ENCODE measurements at regions not wholly inside any gene's neighbourhood (a gene's known extent, or its start where the extent isn't known, plus 50 kb on each side); places are given as distances from the start of the nearest gene placed in this dataset.

DNA sequence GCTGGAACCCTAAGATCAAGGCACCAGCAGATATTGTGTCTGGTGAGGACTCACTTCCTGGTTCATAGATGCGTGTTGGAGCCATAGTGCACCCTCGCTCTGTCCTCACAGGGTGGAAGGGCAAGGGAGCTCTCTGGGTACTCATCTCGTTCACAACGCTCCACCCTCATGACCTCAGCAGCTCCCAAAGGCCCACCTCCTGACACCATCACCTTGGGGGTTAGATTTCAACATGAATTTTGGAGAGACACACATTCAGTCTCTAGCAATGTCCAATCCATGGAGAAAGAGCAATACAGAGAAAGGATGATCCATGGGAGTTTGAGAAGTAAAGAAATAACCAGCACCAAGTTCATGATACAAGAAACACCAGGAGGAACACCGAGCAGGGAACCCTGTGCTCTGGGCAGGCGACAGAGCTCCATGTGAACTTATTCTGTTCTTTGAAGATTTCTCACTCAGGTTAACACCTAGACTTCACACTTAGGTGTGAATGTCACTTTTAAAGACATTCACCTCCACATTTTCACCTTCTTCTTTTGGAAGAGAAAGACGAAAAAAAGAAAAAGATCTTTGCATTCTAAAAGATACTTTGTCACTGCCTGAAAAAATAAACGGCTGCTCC lies 171.8 kb upstream of the FAM9B start:
- no peaks in the 10 kb centered on the region for H3K9me3 ChIP-seq
- H3K36me3 ChIP-seq: no peaks in the 10 kb centered on the region
- WGBS: 80% methylated on average over 8 of the region's 8 CpGs
- no peaks in the 10 kb centered on the region for H3K27me3 ChIP-seq (replicated peaks; ENCODE audit: insufficient read depth)
- H3K4me1 ChIP-seq (replicated peaks): no peaks in the 10 kb centered on the region
- H3K4me3 ChIP-seq: no peak overlapping the region
- TF ChIP-seq POLR2A (IDR thresholded peaks at IDR 0.05) (no peak), POLR2AphosphoS5 (IDR thresholded peaks at IDR 0.05) (no peak), CTCF (IDR thresholded peaks at IDR 0.05) (no peak)
- no peak overlapping the region for H3K27ac ChIP-seq
- intact Hi-C loops (cut with DNase I): loop anchor here (10.0 kb wide), 1 partner anchor 121 kb away; no protein-coding TSS in a partner anchor
- DNase-seq (ENCODE audit: low spot score): no peak

GRCh38 chrX:9207142-9207541 lies 173.2 kb upstream of the FAM9B start:
- Histone ChIP-seq H3K9me3 (no peaks in the 10 kb centered on the region), H3K4me3 (no peak overlapping the region), H3K36me3 (no peaks in the 10 kb centered on the region), H3K27me3 (replicated peaks; ENCODE audit: insufficient read depth) (no peaks in the 10 kb centered on the region), H3K27ac (no peak overlapping the region), H3K4me1 (replicated peaks) (no peaks in the 10 kb centered on the region)
- 16% methylated on average over 12 of the region's 12 CpGs for WGBS
- intact Hi-C loops (cut with DNase I): loop anchor here (10.0 kb wide), 1 partner anchor 122 kb away; no protein-coding TSS in a partner anchor
- TF ChIP-seq POLR2AphosphoS5 (IDR thresholded peaks at IDR 0.05) (no peak), CTCF (IDR thresholded peaks at IDR 0.05) (no peak), POLR2A (IDR thresholded peaks at IDR 0.05) (no peak)
- no peak for DNase-seq (ENCODE audit: low spot score)

- no peak overlapping the region for H3K4me3 ChIP-seq
- TF ChIP-seq POLR2AphosphoS5 (IDR thresholded peaks at IDR 0.05): no peak
- TF ChIP-seq POLR2A (IDR thresholded peaks at IDR 0.05): no peak
- TF ChIP-seq CTCF (IDR thresholded peaks at IDR 0.05): no peak
- WGBS: 96% methylated on average over 7 of the region's 7 CpGs
- H3K4me1 ChIP-seq (replicated peaks): no peaks in the 10 kb centered on the region
- H3K9me3 ChIP-seq: no peaks in the 10 kb centered on the region
- H3K27me3 ChIP-seq (replicated peaks; ENCODE audit: insufficient read depth): no peaks in the 10 kb centered on the region
- no peaks in the 10 kb centered on the region for H3K36me3 ChIP-seq
- intact Hi-C loops (cut with DNase I): no loop called here
- no peak overlapping the region for H3K27ac ChIP-seq
- no peak for DNase-seq (ENCODE audit: low spot score)
These were observed 177.3 kb upstream of the FAM9B start for GRCh38 chrX:9211269-9211668.

- no peaks in the 10 kb centered on the region for H3K36me3 ChIP-seq
- no peaks in the 10 kb centered on the region for H3K9me3 ChIP-seq
- no peak overlapping the region for H3K27ac ChIP-seq
- intact Hi-C loops (cut with DNase I): no loop called here
- H3K27me3 ChIP-seq (replicated peaks; ENCODE audit: insufficient read depth): no peaks in the 10 kb centered on the region
- WGBS: 22% methylated on average over 5 of the region's 5 CpGs
- no peak for DNase-seq (ENCODE audit: low spot score)
- TF ChIP-seq POLR2A (IDR thresholded peaks at IDR 0.05) (no peak), CTCF (IDR thresholded peaks at IDR 0.05) (no peak), POLR2AphosphoS5 (IDR thresholded peaks at IDR 0.05) (no peak)
- no peaks in the 10 kb centered on the region for H3K4me1 ChIP-seq (replicated peaks)
- no peak overlapping the region for H3K4me3 ChIP-seq
These were observed 187.9 kb upstream of the FAM9B start for GRCh38 chrX:9221781-9222180.

DNA sequence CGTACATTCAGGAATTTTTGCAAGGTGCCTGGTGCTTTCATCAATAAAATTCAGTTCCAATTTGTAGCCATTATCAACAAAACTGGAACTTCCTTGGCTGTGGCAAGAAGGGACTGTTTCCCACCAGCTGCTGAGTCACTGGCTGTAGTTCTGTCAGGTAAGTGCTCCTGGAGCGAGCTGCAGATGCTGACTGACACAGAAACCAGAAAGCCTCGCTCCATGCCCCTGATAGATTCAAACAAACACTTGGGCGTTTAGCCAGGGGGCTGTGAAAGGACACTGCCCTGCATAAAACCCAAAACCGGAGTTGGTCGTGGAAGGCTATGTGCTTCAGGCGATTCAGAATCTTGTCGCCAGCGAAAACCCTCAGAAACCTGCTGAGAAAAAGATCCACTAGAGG lies 188.4 kb upstream of the FAM9B start:
- intact Hi-C loops (cut with DNase I): no loop called here
- no peaks in the 10 kb centered on the region for H3K9me3 ChIP-seq
- 39% methylated on average over 9 of the region's 9 CpGs for WGBS

More for the DNA sequence above, 188.4 kb upstream of the FAM9B start:
- no peak for DNase-seq (ENCODE audit: low spot score)
- TF ChIP-seq POLR2AphosphoS5 (IDR thresholded peaks at IDR 0.05) (no peak), POLR2A (IDR thresholded peaks at IDR 0.05) (no peak), CTCF (IDR thresholded peaks at IDR 0.05) (no peak)
- Histone ChIP-seq H3K27ac (no peak overlapping the region), H3K4me1 (replicated peaks) (no peaks in the 10 kb centered on the region), H3K36me3 (no peaks in the 10 kb centered on the region), H3K4me3 (no peak overlapping the region), H3K27me3 (replicated peaks; ENCODE audit: insufficient read depth) (no peaks in the 10 kb centered on the region)
